Neuronal stem cell (in vitro differentiated cells): ENCODE measurements at regions not wholly inside any gene's neighbourhood (a gene's known extent, or its start where the extent isn't known, plus 50 kb on each side); places are given as distances from the start of the nearest gene placed in this dataset.
A peak's percentile ranks its signal among the peaks of the same experiment; 100 is the strongest.

ENCODE experiments used
- DNase-seq: peaks from one replicate; pipeline ENCODE4 v3.0.0-alpha.2; 2013; ENCODE audit warnings: low spot score
- H2AFZ ChIP-seq: one replicate; pipeline ENCODE4 v1.6.1; 2013; ENCODE audit warnings: mild to moderate bottlenecking, low read length, inconsistent platforms
- H2AK5ac ChIP-seq: 2 replicates; pipeline ENCODE4 v1.6.1; 2013; ENCODE audit warnings: low read depth, mild to moderate bottlenecking, inconsistent platforms, low read length, moderate library complexity, mixed read lengths
- H2BK120ac ChIP-seq: 2 replicates; pipeline ENCODE4 v1.6.1; 2013; ENCODE audit warnings: low read depth, mild to moderate bottlenecking, inconsistent platforms, low read length, moderate library complexity, mixed read lengths
- H2BK12ac ChIP-seq: one replicate; pipeline ENCODE4 v1.6.1; 2013; ENCODE audit warnings: low read length, inconsistent platforms
- H2BK15ac ChIP-seq: 2 replicates; pipeline ENCODE4 v1.6.1; 2013; ENCODE audit warnings: mild to moderate bottlenecking, low read length, inconsistent platforms, mixed read lengths
- H2BK5ac ChIP-seq: one replicate; pipeline ENCODE4 v1.6.1; 2013; ENCODE audit warnings: inconsistent platforms, mild to moderate bottlenecking, low read length, moderate library complexity
- H3K14ac ChIP-seq: one replicate; pipeline ENCODE4 v1.6.1; 2013; ENCODE audit warnings: low read length, inconsistent platforms
- H3K18ac ChIP-seq: 2 replicates; pipeline ENCODE4 v1.6.1; 2013; ENCODE audit warnings: low read length, inconsistent platforms
- H3K23ac ChIP-seq: 2 replicates; pipeline ENCODE4 v1.6.1; 2013; ENCODE audit warnings: low read depth, mild to moderate bottlenecking, mixed read lengths, low read length, inconsistent platforms; ENCODE audit not compliant: poor library complexity
- H3K27ac ChIP-seq: replicated peaks from 3 replicates; pipeline ENCODE4 v1.5.1; 2013; ENCODE audit warnings: low read length, inconsistent platforms
- H3K27me3 ChIP-seq, 3 experiments: 2 replicates each; pipeline ENCODE4 v1.6.1; 2013; ENCODE audit warnings: low read length in 3 of 3, mild to moderate bottlenecking in 2 of 3, inconsistent platforms in 1 of 3, low read depth in 1 of 3, mixed read lengths in 1 of 3, moderate library complexity in 1 of 3; ENCODE audit not compliant: control insufficient read depth in 3 of 3, insufficient read depth in 3 of 3
- H3K36me3 ChIP-seq, 2 donors: replicated peaks in 1 of 2; 2 replicates each; pipeline ENCODE4 v1.6.1; 2013; ENCODE audit warnings: low read length in 2 of 2; ENCODE audit not compliant: control insufficient read depth in 2 of 2, insufficient read depth in 2 of 2
- H3K4ac ChIP-seq: 2 replicates; pipeline ENCODE4 v1.6.1; 2013; ENCODE audit warnings: inconsistent platforms, mild to moderate bottlenecking, low read length, moderate library complexity
- H3K4me1 ChIP-seq, 2 donors: 1 replicate in 1 of 2; 2 replicates in 1 of 2; pipeline ENCODE4 v1.6.1; 2013; ENCODE audit warnings: low read length in 2 of 2, low read depth in 1 of 2; ENCODE audit not compliant: control insufficient read depth in 2 of 2, insufficient read depth in 1 of 2
- H3K4me2 ChIP-seq: one replicate; pipeline ENCODE4 v1.6.1; 2013; ENCODE audit warnings: mild to moderate bottlenecking, low read length, inconsistent platforms; ENCODE audit not compliant: insufficient read depth, poor library complexity, severe bottlenecking
- H3K4me3 ChIP-seq, 2 donors: 2 replicates each; pipeline ENCODE4 v1.5.1; 2013; ENCODE audit warnings: low read length in 2 of 2, mild to moderate bottlenecking in 2 of 2, inconsistent platforms in 1 of 2, moderate library complexity in 1 of 2
- H3K79me1 ChIP-seq: one replicate; pipeline ENCODE4 v1.6.1; 2013; ENCODE audit warnings: low read depth, mild to moderate bottlenecking, inconsistent platforms, low read length, moderate library complexity
- H3K9ac ChIP-seq: one replicate; pipeline ENCODE4 v1.6.1; 2013; ENCODE audit warnings: mild to moderate bottlenecking, low read depth, low read length, inconsistent platforms; ENCODE audit not compliant: poor library complexity
- H3K9me3 ChIP-seq, 2 donors: replicated peaks in 1 of 2; 2 replicates each; pipeline versions ENCODE3 to v1.6.1; 2013; ENCODE audit warnings: low read length in 2 of 2, mild to moderate bottlenecking in 2 of 2, inconsistent platforms in 1 of 2, low read depth in 1 of 2, mixed read lengths in 1 of 2, moderate library complexity in 1 of 2; ENCODE audit not compliant: control insufficient read depth in 2 of 2, insufficient read depth in 1 of 2
- H4K8ac ChIP-seq: one replicate; pipeline ENCODE4 v1.6.1; 2013; ENCODE audit warnings: low read depth, mild to moderate bottlenecking, inconsistent platforms, low read length, moderate library complexity
- H4K91ac ChIP-seq: one replicate; pipeline ENCODE4 v1.6.1; 2013; ENCODE audit warnings: low read length, low read depth, mild to moderate bottlenecking, inconsistent platforms; ENCODE audit not compliant: poor library complexity
- WGBS, 2 donors: extraction: QIAGEN DNeasy Blood & Tissue Kit; methylation state at CpG; one replicate each; pipeline ENCODE4 v1.1.7; 2013; ENCODE audit warnings: missing lambda C conversion rate in 2 of 2, mixed read lengths in 1 of 2; ENCODE audit not compliant: insufficient read length in 2 of 2, insufficient replicate concordance in 1 of 2; ENCODE audit errors: extremely low coverage in 2 of 2; 5-methylcytosine and 5-hydroxymethylcytosine counted together

GRCh38 chr20:48310305-48310704 lies 517.5 kb downstream of the PREX1 start:
- H3K79me1 ChIP-seq = no peaks in the 10 kb centered on the region
- peaks cover 0 to 1% of the 10 kb centered on the region in 2 donors for H3K4me1 ChIP-seq
- H2BK12ac ChIP-seq = no peak overlapping the region
- no peak overlapping the region for H3K4me3 ChIP-seq
- no peak overlapping the region for H4K91ac ChIP-seq
- no peak overlapping the region for H3K27ac ChIP-seq
- no peak overlapping the region for H2AFZ ChIP-seq
- H3K9me3 ChIP-seq = no peaks in the 10 kb centered on the region
- no peak overlapping the region for H3K4me2 ChIP-seq
- no CpG with 5 or more reads among the region's 11 CpGs for WGBS, 2 donors
- no peak overlapping the region for H3K9ac ChIP-seq
- no peak overlapping the region for H2BK5ac ChIP-seq
- peaks cover 0 to 22% (median 0%) of the 10 kb centered on the region in 3 experiments for H3K27me3 ChIP-seq
- no peak overlapping the region for H3K18ac ChIP-seq
- no peak for DNase-seq
- H2AK5ac ChIP-seq = no peak overlapping the region
- no peak overlapping the region for H3K23ac ChIP-seq
- H2BK120ac ChIP-seq = no peak overlapping the region
- no peak overlapping the region for H4K8ac ChIP-seq
- H3K4ac ChIP-seq = no peak overlapping the region
- H2BK15ac ChIP-seq = no peak overlapping the region
- H3K14ac ChIP-seq = no peak overlapping the region
- no peaks in the 10 kb centered on the region for H3K36me3 ChIP-seq

- peak overlapping the region; percentile 12 for H2BK5ac ChIP-seq
Observed at GRCh38 chr20:48309293-48309692, 518.5 kb downstream of the PREX1 start.

GRCh38 chr20:48308882-48309281 lies 518.9 kb downstream of the PREX1 start:
- Histone ChIP-seq H2AFZ (no peak overlapping the region), H3K14ac (no peak overlapping the region), H3K79me1 (no peaks in the 10 kb centered on the region), H3K36me3 (no peaks in the 10 kb centered on the region), H3K9me3 (no peaks in the 10 kb centered on the region), H3K4me1 (peaks cover 0 to 1% of the 10 kb centered on the region in 2 donors), H3K27ac (no peak overlapping the region), H4K91ac (no peak overlapping the region), H3K4ac (no peak overlapping the region), H3K23ac (no peak overlapping the region), H2BK120ac (no peak overlapping the region), H2BK5ac (peak overlapping the region; percentile 12), H3K18ac (no peak overlapping the region), H4K8ac (no peak overlapping the region), H3K4me3 (no peak overlapping the region), H2AK5ac (no peak overlapping the region), H3K9ac (no peak overlapping the region), H3K4me2 (no peak overlapping the region), H2BK12ac (no peak overlapping the region), H3K27me3 (peaks cover 0 to 18% (median 0%) of the 10 kb centered on the region in 3 experiments), H2BK15ac (no peak overlapping the region)
- no CpG with 5 or more reads among the region's 6 CpGs for WGBS, 2 donors
- no peak for DNase-seq

More at GRCh38 chr20:48309293-48309692, 518.5 kb downstream of the PREX1 start:
- Histone ChIP-seq H4K8ac (no peak overlapping the region), H3K9me3 (no peaks in the 10 kb centered on the region), H3K4me3 (no peak overlapping the region), H3K4me1 (peaks cover 0 to 1% of the 10 kb centered on the region in 2 donors), H3K79me1 (no peaks in the 10 kb centered on the region), H3K36me3 (no peaks in the 10 kb centered on the region), H3K23ac (no peak overlapping the region), H2BK15ac (no peak overlapping the region), H2BK120ac (no peak overlapping the region), H3K4me2 (no peak overlapping the region), H2AFZ (no peak overlapping the region), H3K18ac (peak overlapping the region; percentile 17), H3K27ac (no peak overlapping the region), H3K9ac (no peak overlapping the region), H3K4ac (no peak overlapping the region), H3K27me3 (peaks cover 0 to 21% (median 0%) of the 10 kb centered on the region in 3 experiments), H2BK12ac (no peak overlapping the region), H3K14ac (no peak overlapping the region), H2AK5ac (no peak overlapping the region), H4K91ac (no peak overlapping the region)
- no peak for DNase-seq
- WGBS, 2 donors = no CpG with 5 or more reads among the region's 5 CpGs

- Histone ChIP-seq H3K4me3 (no peak overlapping the region), H2BK12ac (no peak overlapping the region), H3K27me3 (peaks cover 0 to 18% (median 0%) of the 10 kb centered on the region in 3 experiments), H3K27ac (no peak overlapping the region), H3K23ac (no peak overlapping the region), H3K36me3 (no peaks in the 10 kb centered on the region), H4K8ac (no peak overlapping the region), H2AFZ (no peak overlapping the region), H2BK15ac (no peak overlapping the region), H2AK5ac (no peak overlapping the region), H3K4me2 (no peak overlapping the region), H3K4me1 (peaks cover 0 to 1% of the 10 kb centered on the region in 2 donors), H2BK120ac (no peak overlapping the region), H3K4ac (no peak overlapping the region), H2BK5ac (no peak overlapping the region), H3K14ac (no peak overlapping the region), H3K79me1 (no peaks in the 10 kb centered on the region), H3K9ac (no peak overlapping the region), H3K18ac (no peak overlapping the region), H4K91ac (no peak overlapping the region), H3K9me3 (no peaks in the 10 kb centered on the region)
- no CpG with 5 or more reads among the region's 4 CpGs for WGBS, 2 donors
- DNase-seq = no peak
Observed at GRCh38 chr20:48308232-48308781, 519.5 kb downstream of the PREX1 start.
